ENCODE measurements at regions not wholly inside any gene's neighbourhood (a gene's known extent, or its start where the extent isn't known, plus 50 kb on each side); places are given as distances from the start of the nearest gene placed in this dataset.
"Not testable (repeated sequence)": the region's sequence is repeated elsewhere in the genome, so short reads cannot be mapped to it uniquely, and the experiment has no call there.

DNA sequence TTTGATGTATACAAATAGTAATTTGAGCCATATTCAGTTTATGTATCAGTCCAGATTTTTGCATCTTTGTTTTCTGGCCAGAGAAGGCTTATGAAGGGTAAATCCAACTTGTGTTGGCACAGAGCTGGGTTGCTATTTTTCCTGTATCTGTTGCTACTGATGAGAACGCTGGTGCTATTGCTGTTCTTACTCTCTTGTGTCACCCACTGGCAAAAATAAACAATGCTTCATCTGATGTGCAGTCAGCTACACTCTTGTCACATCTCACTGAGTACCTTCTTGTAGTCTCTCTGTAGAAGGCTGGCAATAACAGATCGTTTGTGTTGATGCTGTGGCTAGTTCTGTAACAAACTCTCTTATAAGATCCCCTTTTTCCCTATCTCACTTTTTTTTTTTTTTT is 323.4 kb downstream of the CDH19 start:
- no peak for DNase-seq (ENCODE audit: low spot score)

DNA sequence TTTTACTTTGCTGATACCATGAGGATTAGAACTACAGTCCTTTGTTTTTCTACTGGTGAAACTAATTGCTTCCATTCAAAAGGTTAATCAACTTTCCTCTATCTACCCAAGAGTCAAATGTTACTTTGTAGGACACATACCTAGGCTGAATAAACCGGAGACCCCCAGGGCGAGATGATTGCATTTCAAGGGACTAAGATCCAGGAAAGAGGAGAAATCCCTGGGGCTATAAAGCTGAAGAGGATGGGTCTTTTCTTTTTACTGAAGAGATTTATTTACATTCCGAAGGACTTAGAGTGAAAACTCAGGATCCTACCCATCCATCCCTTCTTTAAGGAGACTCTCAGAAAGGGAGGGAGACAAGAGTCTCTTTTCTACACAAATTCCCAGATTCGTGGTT is 331.9 kb downstream of the CDH19 start:
- no peak for DNase-seq (ENCODE audit: low spot score)

DNA sequence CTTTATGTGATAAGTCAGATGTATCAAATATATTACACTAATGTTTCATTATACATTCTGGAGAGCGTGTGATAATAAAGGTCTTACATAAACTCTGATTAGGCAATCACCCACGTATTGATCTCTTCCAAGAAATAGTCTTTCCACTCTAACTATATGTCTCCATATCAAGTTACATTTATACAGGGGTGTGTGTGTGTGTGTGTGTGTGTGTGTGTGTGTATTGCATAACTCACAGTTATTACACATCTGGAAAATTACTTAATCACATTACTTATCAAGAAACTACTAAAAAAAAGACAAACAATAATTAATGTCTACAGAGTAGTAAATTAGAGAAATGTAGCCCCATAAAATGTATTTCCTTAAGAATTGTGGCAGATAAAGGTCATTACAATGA is 339.8 kb downstream of the CDH19 start:
- DNase-seq (ENCODE audit: low spot score), result no peak

DNA sequence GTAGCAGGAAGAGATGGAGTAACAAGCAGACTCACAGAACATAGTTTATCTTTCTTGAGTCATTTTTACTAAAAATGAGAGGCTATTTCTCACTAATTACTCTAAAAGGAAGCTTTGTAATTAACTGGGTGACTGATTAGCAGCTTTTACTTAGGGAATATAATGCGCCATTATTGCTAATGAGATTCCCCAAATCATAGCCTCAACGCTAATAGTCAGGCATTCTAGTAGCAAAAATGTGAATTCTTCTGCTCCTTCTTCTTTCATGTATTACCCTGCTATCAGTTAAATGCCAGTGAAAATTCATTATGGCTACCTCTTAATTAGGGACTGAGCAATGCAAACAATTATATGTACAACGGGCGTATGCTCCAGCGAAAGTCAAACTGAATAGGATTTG is 349.8 kb downstream of the CDH19 start:
- no peak for DNase-seq (ENCODE audit: low spot score)

DNA sequence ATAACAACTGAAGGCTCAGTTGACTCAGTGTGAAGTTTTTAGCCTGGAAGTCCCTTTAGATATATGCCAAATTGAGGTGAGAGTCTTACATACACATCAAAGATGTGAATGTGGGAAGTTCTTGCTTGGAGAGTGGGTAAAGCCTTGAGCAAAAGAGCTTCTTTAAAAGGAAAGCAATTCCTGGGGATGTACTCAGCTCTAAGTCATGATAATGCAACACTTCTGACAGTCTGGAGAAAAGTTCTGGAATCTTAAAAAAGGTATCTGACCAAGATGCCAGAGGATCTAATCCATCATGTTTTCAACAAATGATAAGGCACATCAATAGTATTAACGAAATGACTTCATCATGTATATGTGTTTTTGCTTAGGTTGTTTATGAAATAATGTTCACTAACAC is 351.2 kb downstream of the CDH19 start:
- DNase-seq (ENCODE audit: low spot score), result no peak

DNA sequence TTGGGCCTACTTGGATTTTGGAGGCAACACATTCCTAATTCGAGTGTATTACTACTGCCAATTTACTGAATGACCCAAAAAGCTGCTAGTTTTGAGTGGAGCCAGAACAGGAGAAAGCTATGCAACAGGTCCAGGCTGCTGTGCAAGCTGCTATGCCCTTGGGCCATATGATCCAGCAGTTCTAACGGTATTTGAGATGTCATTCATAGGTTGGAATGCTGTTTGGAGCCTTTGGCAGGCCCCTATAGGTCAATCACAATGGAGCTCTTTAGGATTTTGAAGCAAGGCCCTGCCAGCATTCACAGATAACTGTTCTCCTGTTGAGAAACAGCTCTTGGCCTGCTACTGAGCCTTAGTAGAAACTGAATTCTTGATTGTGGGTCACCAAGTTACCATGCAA is 368.7 kb downstream of the CDH19 start:
- DNase-seq (ENCODE audit: low spot score), result no peak

DNA sequence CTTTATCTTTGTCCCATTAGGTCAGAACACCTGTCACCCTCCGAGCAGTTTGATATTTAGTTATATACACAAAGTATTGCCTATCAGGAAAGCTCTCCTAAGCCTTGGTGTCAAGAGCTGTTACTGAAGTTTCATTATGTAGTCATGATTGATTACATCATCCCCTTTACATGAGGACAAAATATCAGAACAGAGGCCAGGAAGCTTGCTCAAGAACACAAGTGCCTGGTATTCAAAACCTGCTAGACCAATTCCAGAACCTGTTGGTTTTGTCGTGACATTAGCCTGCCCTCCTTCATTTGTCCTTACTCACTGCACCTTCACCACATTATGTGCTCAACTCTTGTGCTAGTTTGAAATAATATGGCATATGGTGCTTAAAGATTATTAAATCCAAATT is 377.1 kb downstream of the CDH19 start:
- no peak for DNase-seq (ENCODE audit: low spot score)

DNA sequence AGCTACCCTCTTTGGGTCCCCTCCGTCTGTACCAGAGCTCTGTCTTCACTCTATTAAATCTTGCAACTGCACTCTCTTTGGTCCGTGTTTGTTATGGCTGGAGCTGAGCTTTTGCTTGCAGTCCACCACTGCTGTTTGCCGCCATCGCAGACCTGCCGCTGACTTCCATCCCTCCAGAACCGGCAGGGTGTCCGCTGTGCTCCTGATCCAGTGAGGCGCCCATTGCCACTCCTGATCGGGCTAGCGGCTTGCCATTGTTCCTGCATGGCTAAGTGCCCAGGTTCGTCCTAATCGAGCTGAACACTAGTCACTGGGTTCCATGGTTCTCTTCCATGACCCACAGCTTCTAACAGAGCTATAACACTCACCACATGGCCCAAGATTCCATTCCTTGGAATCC is 380.6 kb downstream of the CDH19 start:
- not testable (repeated sequence) for DNase-seq (ENCODE audit: low spot score)

DNA sequence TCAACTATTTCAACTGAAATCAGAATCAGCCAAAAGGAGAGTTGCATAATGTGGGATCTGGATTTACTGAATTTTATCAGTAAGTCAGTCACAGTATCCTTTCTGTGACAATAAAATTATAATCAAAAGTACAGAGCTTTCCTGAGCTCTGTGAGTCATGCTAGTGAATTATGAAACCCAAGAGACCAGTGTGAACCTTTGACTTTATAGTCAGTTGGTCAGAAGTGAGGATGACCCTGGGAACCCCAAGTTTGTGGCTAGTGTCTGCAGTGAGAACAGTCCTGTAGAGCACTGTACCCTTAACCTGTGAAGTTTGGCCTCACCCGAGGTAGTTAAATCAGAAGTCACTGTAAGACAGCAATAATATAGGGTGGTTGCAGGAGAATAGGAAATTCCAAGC is 381.7 kb downstream of the CDH19 start:
- no peak for DNase-seq (ENCODE audit: low spot score)

DNA sequence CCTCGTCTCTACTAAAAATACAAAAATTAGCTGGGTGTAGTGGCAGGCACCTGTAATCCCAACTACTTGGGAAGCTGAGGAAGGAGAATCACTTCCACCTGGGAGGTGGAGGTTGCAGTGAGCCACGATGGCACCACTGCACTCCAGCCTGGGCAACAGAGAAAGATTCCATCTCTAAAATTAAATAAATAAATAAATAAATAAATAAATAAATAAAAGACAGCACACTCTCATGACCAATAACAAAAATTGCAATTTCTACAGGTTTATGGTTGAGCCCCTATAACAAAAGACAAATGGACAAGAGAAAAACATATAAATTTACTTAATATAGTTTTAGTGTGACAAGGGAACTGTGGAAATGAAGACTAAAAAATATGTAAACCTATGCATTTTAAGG is 384.1 kb downstream of the CDH19 start:
- no peak for DNase-seq (ENCODE audit: low spot score)

DNA sequence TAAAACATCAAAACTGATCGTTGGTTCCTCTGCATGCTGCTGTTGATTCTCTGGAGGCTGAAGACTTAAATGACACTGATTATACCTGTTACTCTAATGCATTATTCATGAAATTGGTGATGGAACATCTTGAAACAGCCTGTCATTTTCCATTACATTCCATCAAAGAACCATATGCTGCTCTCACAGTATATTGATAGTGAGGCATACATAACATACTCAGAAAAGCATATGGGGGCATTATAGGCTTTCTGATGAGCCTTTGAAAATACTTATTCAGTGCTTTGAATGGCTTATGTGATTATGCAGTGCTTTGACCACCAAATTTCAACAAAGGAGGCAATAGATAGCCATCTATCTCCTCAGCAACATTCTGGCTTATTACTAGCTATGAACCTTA is 392.1 kb downstream of the CDH19 start:
- DNase-seq (ENCODE audit: low spot score), result no peak

DNA sequence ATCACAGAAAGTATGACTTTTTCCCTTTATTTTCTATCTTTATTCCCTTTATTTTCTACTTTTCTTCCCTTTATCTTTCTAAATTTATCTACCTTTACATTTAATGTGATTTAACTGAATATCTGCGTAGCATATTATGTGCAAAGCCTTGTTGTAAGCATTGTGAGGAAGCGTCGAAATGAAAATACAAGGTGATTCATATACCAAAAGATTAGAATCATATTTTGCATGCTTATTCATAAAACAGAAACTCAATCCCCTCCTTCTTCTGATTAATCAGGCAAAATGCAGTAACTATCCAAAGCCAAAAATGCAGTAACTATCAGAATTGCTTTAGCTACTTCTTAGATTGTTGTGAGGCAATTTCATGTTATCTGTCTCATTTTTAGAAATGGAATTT is 393.0 kb downstream of the CDH19 start:
- no peak for DNase-seq (ENCODE audit: low spot score)

DNA sequence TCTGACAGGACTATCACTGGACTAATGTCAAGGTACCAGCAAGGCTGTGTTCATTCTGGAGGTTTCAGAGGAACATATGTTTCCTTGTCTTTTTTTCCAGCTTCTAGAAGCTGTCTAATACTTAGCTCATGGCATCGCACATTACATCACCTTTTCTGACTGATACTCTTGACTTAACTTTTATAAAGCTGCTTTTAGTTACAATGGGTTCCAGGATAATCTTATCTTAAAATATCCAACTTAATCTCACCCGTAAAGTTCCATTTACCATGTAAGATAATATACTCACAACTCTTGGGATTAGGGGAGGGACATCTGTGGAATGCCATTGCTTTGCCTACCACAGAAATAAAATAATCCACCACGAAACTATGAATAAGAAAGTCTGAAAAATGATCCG is 394.2 kb downstream of the CDH19 start:
- DNase-seq (ENCODE audit: low spot score), result no peak

DNA sequence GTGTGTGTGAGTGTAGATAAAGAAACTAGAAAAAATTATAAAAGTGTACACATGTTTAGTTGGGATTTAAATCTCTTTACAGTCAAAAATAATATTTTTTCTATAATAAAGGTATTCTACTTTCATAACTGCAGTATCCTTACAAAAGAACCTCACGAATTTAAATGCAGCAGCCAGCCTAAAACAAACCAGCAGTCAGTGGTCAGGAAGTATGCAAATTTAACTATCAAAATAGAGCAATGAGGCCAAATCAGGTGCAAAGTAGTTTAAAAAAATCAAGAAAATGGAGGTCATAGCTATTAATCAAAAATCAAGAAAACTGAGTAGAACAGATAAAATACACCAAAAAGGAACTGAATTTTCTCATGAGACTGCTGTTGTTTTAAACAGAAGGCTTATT is 407.1 kb downstream of the CDH19 start:
- DNase-seq (ENCODE audit: low spot score), result no peak

DNA sequence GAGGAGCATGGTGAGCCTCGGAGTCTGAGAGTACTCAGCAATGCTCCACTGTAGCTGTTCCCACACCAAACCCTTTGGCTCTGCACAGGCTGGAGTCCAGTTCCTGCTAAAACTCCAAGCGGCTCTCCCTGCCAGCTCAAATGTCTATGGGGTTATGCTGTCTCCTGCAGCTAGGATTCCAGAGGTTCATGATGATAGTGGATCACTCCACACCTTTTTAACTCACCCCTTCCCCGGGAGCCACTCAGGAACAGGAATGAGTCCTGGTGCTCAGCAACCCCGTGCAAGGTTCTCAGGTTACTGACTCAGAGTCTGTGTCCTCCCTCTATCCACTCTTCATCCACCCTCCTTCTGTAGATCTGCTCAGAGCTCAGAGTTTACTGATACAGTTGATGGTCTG is 410.0 kb downstream of the CDH19 start:
- DNase-seq (ENCODE audit: low spot score), result no peak

DNA sequence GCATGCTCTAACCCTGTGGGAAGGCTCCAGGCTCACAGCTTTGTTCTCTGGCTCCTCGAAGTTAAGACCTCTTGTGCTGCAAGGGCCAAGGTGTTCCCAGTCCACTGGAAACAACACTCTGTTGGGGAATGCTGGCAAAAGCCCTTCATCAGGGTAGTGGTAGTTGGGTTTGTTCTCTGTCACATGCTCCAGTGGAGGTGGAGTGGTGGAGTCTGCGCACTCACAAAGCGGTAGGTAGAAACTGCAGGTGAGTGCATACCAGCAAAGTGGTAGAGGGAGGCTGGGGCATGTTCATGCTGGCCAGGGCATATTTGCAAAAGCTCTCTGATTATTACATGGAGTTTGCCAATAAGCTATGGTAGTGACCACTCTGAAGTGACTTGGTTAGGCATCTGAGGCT is 410.5 kb downstream of the CDH19 start:
- no peak for DNase-seq (ENCODE audit: low spot score)

DNA sequence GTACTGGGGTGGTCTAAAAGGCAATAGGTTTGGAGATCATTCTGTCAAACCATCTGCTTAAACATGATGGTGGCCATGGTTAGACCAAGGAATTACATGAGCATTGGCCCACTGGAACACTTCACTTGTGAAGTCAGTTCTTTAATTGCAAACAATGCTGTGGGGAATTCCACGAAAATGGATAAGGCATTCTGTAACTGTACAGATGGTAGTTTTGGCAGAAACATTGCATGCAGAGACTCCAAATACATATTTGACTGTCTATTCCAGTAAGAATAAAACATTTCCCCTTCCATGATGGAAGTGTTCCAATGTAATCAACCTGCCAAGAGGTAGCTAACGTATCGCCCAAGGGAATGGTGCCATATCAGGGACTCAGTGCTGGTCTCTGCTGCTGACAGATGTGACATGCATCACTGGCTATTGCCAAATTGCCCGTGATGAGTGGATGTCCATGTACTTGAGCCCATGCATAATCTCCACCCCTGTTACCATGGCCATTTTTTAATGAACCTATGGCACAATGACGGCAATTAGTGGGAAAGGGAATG is 417.9 kb downstream of the CDH7 start:
- DNase-seq (ENCODE audit: low spot score), result no peak

DNA sequence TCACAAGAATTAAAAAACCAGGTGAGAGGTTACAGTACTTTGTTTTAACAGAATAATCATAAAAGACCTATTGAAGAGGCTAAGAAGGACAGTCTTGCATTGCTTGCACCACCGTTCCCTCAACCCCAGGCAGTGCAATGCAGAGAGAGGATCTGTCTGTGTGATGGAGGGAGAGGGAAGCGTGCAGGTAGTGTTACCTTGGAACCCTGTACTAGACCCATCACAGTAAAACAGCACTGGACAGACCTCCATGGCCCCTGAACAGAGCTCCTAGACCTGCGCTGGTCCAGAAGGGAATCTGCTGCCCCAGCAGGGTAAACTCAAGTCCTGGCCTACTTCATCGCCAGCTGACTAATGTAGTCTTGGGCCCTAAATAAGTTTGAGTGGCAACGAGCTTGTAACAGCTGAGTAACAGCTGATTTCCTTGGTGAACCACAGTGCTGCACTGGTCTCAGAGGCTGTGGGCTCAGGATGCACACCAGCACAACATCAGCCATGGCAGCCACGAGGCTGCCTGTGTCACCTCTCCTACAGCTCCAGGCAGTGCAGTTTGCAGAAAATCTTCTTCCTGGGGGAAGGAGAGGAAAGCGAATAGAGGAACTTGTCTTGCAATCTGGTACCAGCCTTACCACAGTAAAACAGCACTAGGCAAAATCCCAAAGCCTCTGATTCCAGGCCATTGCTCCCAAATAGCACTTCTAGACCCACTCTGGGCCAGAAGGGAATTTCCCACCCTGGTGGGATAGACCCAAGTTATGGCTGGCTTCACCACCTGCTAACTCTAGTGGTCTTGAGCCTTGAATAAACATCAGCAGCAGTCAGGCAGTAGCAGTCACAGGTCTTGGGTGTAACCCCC is 417.2 kb downstream of the CDH7 start:
- no peak for DNase-seq (ENCODE audit: low spot score)

DNA sequence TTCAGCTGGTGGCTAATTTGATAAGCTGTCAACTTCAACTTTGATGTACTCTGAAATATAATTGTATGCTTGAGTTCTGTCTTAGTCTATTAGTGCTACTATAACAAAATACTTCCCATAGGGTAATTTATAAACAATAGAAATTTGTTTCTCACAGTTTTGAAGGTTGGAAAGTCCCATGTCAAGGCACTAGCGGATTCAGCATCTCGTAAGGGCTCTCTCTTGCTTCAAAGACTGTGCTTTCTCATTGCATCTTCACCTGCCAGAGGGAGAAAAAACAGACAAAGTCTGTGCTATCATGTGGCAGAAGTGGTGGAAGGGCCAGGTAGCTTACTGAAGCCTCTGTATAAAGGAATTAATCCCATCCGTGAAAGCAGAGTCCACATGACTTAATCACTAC is 409.2 kb downstream of the CDH7 start:
- DNase-seq (ENCODE audit: low spot score), result no peak

DNA sequence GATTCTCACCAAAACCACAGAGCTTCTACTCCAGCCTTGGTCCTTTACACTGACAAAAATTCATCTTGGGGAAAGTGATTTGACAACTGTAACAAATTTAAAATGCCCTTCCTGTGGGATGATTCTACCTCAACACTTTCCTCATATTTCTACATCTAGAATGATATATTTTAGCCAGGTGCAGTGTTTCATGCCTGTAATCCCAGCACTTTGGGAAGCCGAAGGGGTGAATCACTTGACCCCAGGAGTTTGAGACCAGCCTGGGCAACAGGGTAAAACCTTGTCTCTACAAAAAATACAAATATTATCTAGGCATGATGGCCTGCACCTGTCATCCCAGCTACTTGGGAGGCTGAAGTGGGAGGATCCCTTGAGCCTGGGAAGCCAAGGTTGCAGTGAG is 408.6 kb downstream of the CDH7 start:
- no peak for DNase-seq (ENCODE audit: low spot score)

DNA sequence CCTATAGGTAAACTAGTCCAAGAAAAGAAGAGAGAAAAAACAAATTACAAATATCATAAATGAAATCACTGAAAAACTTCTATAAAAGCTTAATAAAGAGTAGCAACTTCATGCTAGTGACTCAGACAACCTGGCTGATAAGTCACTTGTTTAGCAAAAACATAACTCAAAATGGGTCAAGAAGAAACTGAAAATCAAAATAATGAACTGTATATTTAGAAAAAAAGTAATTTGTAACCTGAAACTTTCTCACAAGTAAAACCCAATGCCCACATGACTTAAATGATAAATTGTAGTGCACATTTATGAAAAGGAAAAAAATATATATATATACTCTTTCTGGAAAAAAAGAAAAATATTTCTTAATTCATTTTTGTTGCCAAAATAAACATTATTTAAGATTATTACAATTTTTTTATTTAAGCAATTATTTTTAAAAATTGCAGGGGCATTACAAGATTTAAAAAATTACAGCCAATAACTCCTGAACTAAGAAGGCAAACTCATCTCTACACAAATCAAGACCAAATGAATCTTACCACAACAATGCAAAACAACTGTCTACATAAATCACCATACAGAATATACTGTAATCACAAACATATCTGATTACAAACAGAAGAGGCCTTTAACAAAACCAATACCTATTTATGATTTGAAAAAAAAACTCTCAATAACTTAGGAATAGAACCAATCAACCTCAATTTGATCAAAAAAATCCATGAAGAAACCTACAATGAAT is 406.3 kb downstream of the CDH7 start:
- no peak for DNase-seq (ENCODE audit: low spot score)

DNA sequence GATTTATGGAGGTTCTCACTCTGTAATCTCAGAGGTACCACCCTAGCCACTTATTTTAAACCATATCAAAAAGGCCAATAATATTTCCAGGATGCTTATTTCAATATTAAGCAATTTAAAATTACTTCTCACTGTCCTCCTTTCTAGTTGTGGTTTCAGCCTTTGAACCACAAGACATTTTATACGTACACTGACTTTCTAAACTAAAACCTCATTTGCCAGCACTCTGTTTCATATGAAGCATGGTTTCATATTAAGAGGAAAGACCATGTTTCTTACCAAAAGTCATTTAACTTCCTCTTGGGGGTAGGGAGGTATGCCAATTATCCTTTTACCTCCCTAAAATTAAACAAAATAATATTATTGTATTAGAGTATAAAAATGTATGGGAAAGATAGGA is 399.8 kb downstream of the CDH7 start:
- DNase-seq (ENCODE audit: low spot score), result no peak

DNA sequence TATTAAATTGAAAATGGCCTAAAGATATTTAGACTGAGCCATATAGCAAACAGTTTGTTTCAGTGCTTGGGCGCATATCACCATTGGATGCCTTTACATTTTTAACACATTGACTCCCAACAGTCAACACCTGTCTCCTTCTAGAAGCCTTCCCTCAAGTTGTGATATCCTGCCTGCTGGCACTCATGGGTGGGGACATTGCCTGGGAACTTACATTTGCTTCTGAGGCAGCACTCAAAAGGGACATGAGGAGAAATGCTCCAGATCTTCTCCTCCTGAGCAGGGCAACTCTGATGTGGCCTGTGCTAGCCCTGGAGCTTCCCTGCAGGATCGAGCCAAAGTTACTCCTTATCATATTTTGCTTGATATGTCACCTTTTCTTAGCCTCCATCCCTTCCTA is 392.2 kb downstream of the CDH7 start:
- no peak for DNase-seq (ENCODE audit: low spot score)
